ENCODE measurements at regions not wholly inside any gene's neighbourhood (a gene's known extent, or its start where the extent isn't known, plus 50 kb on each side); places are given as distances from the start of the nearest gene placed in this dataset.

- no peak for TF ChIP-seq CTCF (IDR thresholded peaks at IDR 0.05)
- no peak overlapping the region for H3K4me3 Mint-ChIP-seq
- H3K27ac Mint-ChIP-seq: no peak overlapping the region
- no peaks in the 10 kb centered on the region for H3K4me1 Mint-ChIP-seq (ENCODE audit: low read depth)
- H3K36me3 Mint-ChIP-seq (ENCODE audit: low read depth): no peaks in the 10 kb centered on the region
- peaks cover 35% of the 10 kb centered on the region for H3K9me3 Mint-ChIP-seq
- DNase-seq: no peak
- no peaks in the 10 kb centered on the region; the same call in 1 of the 2 replicates for H3K27me3 Mint-ChIP-seq (ENCODE audit: insufficient read depth)
Measured at GRCh38 chr18:27478459-27478858, 293.4 kb upstream of the CHST9 start.

GRCh38 chr18:27473318-27473717 is 288.2 kb upstream of the CHST9 start:
- Mint-ChIP-seq H3K36me3 (ENCODE audit: low read depth) (no peaks in the 10 kb centered on the region), H3K27ac (no peak overlapping the region), H3K27me3 (ENCODE audit: insufficient read depth) (no peaks in the 10 kb centered on the region), H3K4me3 (no peak overlapping the region), H3K9me3 (peaks cover 32% of the 10 kb centered on the region), H3K4me1 (ENCODE audit: low read depth) (no peaks in the 10 kb centered on the region)
- no peak for TF ChIP-seq CTCF (IDR thresholded peaks at IDR 0.05)
- no peak for DNase-seq

GRCh38 chr18:27467073-27467472 is 282.0 kb upstream of the CHST9 start:
- DNase-seq: no peak
- H3K4me1 Mint-ChIP-seq (ENCODE audit: low read depth): no peaks in the 10 kb centered on the region
- no peaks in the 10 kb centered on the region for H3K27me3 Mint-ChIP-seq (ENCODE audit: insufficient read depth)
- no peak for TF ChIP-seq CTCF (IDR thresholded peaks at IDR 0.05)
- no peaks in the 10 kb centered on the region for H3K36me3 Mint-ChIP-seq (ENCODE audit: low read depth)
- H3K9me3 Mint-ChIP-seq: peaks cover 21% of the 10 kb centered on the region
- no peak overlapping the region for H3K27ac Mint-ChIP-seq
- H3K4me3 Mint-ChIP-seq: no peak overlapping the region

GRCh38 chr18:27461957-27462356 is 276.8 kb upstream of the CHST9 start:
- Mint-ChIP-seq H3K4me1 (ENCODE audit: low read depth) (no peaks in the 10 kb centered on the region), H3K27ac (no peak overlapping the region), H3K9me3 (peaks cover 24% of the 10 kb centered on the region), H3K27me3 (ENCODE audit: insufficient read depth) (no peaks in the 10 kb centered on the region), H3K4me3 (no peak overlapping the region), H3K36me3 (ENCODE audit: low read depth) (no peaks in the 10 kb centered on the region)
- no peak for DNase-seq
- no peak for TF ChIP-seq CTCF (IDR thresholded peaks at IDR 0.05)

- TF ChIP-seq CTCF (IDR thresholded peaks at IDR 0.05): no peak
- no peak for DNase-seq
- Mint-ChIP-seq H3K4me3 (no peak overlapping the region), H3K9me3 (peaks cover 28% of the 10 kb centered on the region), H3K36me3 (ENCODE audit: low read depth) (no peaks in the 10 kb centered on the region), H3K27ac (no peak overlapping the region), H3K27me3 (ENCODE audit: insufficient read depth) (no peaks in the 10 kb centered on the region), H3K4me1 (ENCODE audit: low read depth) (no peaks in the 10 kb centered on the region)
Measured at GRCh38 chr18:27449104-27449503, 264.0 kb upstream of the CHST9 start.

- Mint-ChIP-seq H3K9me3 (peaks cover 24% of the 10 kb centered on the region), H3K27ac (no peak overlapping the region), H3K27me3 (ENCODE audit: insufficient read depth) (no peaks in the 10 kb centered on the region), H3K4me3 (no peak overlapping the region), H3K4me1 (ENCODE audit: low read depth) (no peaks in the 10 kb centered on the region), H3K36me3 (ENCODE audit: low read depth) (no peaks in the 10 kb centered on the region)
- DNase-seq: no peak
- TF ChIP-seq CTCF (IDR thresholded peaks at IDR 0.05): no peak
Measured at GRCh38 chr18:27447930-27448329, 262.8 kb upstream of the CHST9 start.
